ENCODE measurements at regions not wholly inside any gene's neighbourhood (a gene's known extent, or its start where the extent isn't known, plus 50 kb on each side); places are given as distances from the start of the nearest gene placed in this dataset.

DNA sequence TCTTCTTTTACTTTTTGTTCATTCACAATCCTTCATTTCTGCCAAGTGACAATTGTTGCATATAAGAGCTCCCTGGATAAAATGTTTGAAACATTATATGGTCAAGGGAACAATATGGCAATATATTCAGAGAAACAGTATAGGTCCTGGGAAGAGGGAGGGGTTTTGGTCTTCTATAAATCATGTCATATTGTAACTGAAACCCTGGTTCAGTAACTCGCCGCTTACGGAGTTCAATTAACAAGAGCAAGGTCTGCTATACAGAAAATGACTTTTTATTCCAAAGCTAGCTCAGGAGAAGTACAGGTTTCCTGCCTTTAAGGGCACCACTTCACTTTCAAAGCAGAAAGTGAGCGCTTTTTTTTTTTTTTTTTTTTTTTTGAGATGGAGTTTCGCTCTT, 522.1 kb upstream of the TGFBR2 start:
- intact Hi-C loops (cut with DNase I): no loop called here
- 91% methylated on average over 5 of the region's 5 CpGs for WGBS
- no peak overlapping the region for H3K4me3 ChIP-seq
- H3K36me3 ChIP-seq: no peaks in the 10 kb centered on the region
- H3K27ac ChIP-seq: no peak overlapping the region
- DNase-seq (ENCODE audit: low spot score): no peak
- no peaks in the 10 kb centered on the region for H3K9me3 ChIP-seq
- H3K4me1 ChIP-seq (replicated peaks): no peaks in the 10 kb centered on the region
- no peaks in the 10 kb centered on the region for H3K27me3 ChIP-seq (replicated peaks; ENCODE audit: insufficient read depth)
- TF ChIP-seq POLR2AphosphoS5 (IDR thresholded peaks at IDR 0.05) (no peak), POLR2A (IDR thresholded peaks at IDR 0.05) (no peak), CTCF (IDR thresholded peaks at IDR 0.05) (no peak)

- Histone ChIP-seq H3K36me3 (no peaks in the 10 kb centered on the region), H3K9me3 (no peaks in the 10 kb centered on the region), H3K4me3 (no peak overlapping the region), H3K27ac (no peak overlapping the region), H3K4me1 (replicated peaks) (no peaks in the 10 kb centered on the region), H3K27me3 (replicated peaks; ENCODE audit: insufficient read depth) (no peaks in the 10 kb centered on the region)
- TF ChIP-seq POLR2A (IDR thresholded peaks at IDR 0.05): no peak
- TF ChIP-seq POLR2AphosphoS5 (IDR thresholded peaks at IDR 0.05): no peak
- TF ChIP-seq CTCF (IDR thresholded peaks at IDR 0.05): no peak
- intact Hi-C loops (cut with DNase I): no loop called here
- WGBS: 83% methylated on average over 3 of the region's 3 CpGs
- no peak for DNase-seq (ENCODE audit: low spot score)
Measured at GRCh38 chr3:30084971-30085403, 521.4 kb upstream of the TGFBR2 start.

GRCh38 chr3:30085486-30085885, 520.9 kb upstream of the TGFBR2 start:
- Histone ChIP-seq H3K27ac (no peak overlapping the region), H3K4me1 (replicated peaks) (no peaks in the 10 kb centered on the region), H3K27me3 (replicated peaks; ENCODE audit: insufficient read depth) (no peaks in the 10 kb centered on the region), H3K9me3 (no peaks in the 10 kb centered on the region), H3K4me3 (no peak overlapping the region), H3K36me3 (no peaks in the 10 kb centered on the region)
- TF ChIP-seq POLR2AphosphoS5 (IDR thresholded peaks at IDR 0.05) (no peak), POLR2A (IDR thresholded peaks at IDR 0.05) (no peak), CTCF (IDR thresholded peaks at IDR 0.05) (no peak)
- no peak for DNase-seq (ENCODE audit: low spot score)
- intact Hi-C loops (cut with DNase I): no loop called here
- 36% methylated on average over 1 of the region's 1 CpG for WGBS

GRCh38 chr3:30091686-30092085, 514.7 kb upstream of the TGFBR2 start:
- intact Hi-C loops (cut with DNase I): no loop called here
- no peaks in the 10 kb centered on the region for H3K27me3 ChIP-seq (replicated peaks; ENCODE audit: insufficient read depth)
- TF ChIP-seq CTCF (IDR thresholded peaks at IDR 0.05) (no peak), POLR2A (IDR thresholded peaks at IDR 0.05) (no peak), POLR2AphosphoS5 (IDR thresholded peaks at IDR 0.05) (no peak)
- no peaks in the 10 kb centered on the region for H3K36me3 ChIP-seq
- H3K9me3 ChIP-seq: no peaks in the 10 kb centered on the region
- no peaks in the 10 kb centered on the region for H3K4me1 ChIP-seq (replicated peaks)
- DNase-seq (ENCODE audit: low spot score): no peak
- H3K4me3 ChIP-seq: no peak overlapping the region
- no peak overlapping the region for H3K27ac ChIP-seq

DNA sequence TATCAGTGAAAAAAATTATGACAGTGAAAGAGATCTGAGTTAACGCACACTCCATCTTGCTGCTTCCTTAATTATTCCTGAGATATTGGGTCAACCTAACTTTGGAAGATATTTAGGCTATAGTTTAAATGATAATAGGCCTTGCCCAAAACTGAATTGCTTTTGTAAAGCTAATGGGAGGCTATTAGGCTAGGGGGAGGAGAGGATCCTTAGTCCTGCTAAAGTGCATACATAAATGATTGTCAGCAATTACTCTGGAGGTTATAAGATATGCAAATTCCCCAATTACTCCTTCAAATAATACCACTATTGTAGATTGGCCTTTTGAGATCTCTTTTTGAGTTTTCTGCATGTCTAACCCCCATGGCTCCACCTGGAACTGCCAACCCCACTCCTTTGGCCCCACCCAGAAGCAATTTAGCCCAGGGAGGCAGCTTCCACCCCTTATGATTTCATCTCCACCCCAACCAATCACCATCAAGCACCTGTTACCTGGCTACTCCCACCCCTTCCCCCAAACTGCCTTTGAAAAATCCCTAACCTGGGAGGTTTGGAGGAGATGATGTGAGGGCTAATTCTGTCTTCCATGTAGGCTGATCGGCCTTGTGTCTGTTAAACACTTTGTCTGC, 509.3 kb upstream of the TGFBR2 start:
- TF ChIP-seq POLR2A (IDR thresholded peaks at IDR 0.05): no peak
- no peak for TF ChIP-seq POLR2AphosphoS5 (IDR thresholded peaks at IDR 0.05)
- TF ChIP-seq CTCF (IDR thresholded peaks at IDR 0.05): no peak
- Histone ChIP-seq H3K36me3 (no peaks in the 10 kb centered on the region), H3K4me3 (no peak overlapping the region), H3K27ac (no peak overlapping the region), H3K4me1 (replicated peaks) (no peaks in the 10 kb centered on the region), H3K27me3 (replicated peaks; ENCODE audit: insufficient read depth) (no peaks in the 10 kb centered on the region), H3K9me3 (no peaks in the 10 kb centered on the region)
- no peak for DNase-seq (ENCODE audit: low spot score)
- 98% methylated on average over 2 of the region's 2 CpGs for WGBS
- intact Hi-C loops (cut with DNase I): no loop called here
